ENCODE measurements at regions not wholly inside any gene's neighbourhood (a gene's known extent, or its start where the extent isn't known, plus 50 kb on each side); places are given as distances from the start of the nearest gene placed in this dataset.

GRCh38 chr11:70687716-70688115, 289.4 kb downstream of the CTTN start:
- TF ChIP-seq SIN3A (IDR thresholded peaks at IDR 0.05; ENCODE audit: borderline replicate concordance, low read depth, low read length) (no peak), REST (IDR thresholded peaks at IDR 0.05; ENCODE audit: low read depth, low read length) (no peak)

Data from SK-N-SH (cell line).